WTC11 (cell line): ENCODE measurements at regions not wholly inside any gene's neighbourhood (a gene's known extent, or its start where the extent isn't known, plus 50 kb on each side); places are given as distances from the start of the nearest gene placed in this dataset.

Source experiments
- ATAC-seq: fragments of 200-7000 bp; cut with Tn5 transposase; 2 replicates; pipeline ENCODE4 v1.10.0; 2021; ENCODE audit warnings: mild to moderate bottlenecking, moderate library complexity
- CTCF ChIA-PET: fragments of 300-600 bp; sonication (Branson Sonifier 250); formaldehyde crosslinking; loops from one replicate; lab custom pipeline; 2021; ENCODE audit warnings: antibody characterized with exemption; lab: Charles Lee
- POLR2A ChIA-PET: fragments of 350-600 bp; sonication (Branson Sonifier 250); formaldehyde crosslinking; loops from one replicate; lab custom pipeline; 2021; ENCODE audit warnings: antibody characterized with exemption; lab: Charles Lee
- DNase-seq: peaks from one replicate; pipeline ENCODE4 v3.0.0; 2021; ENCODE audit warnings: low spot score
- H3K27ac Mint-ChIP-seq: 2 replicates; pipeline ENCODE4 v1.8.0; 2021; ENCODE audit warnings: mixed read lengths
- H3K27me3 Mint-ChIP-seq: 2 replicates; pipeline ENCODE4 v1.8.0; 2021; ENCODE audit warnings: low read depth, mild to moderate bottlenecking, moderate library complexity, mixed read lengths
- H3K36me3 Mint-ChIP-seq: 2 replicates; pipeline ENCODE4 v1.8.0; 2021; ENCODE audit warnings: mixed read lengths
- H3K4me1 Mint-ChIP-seq: 2 replicates; pipeline ENCODE4 v1.8.0; 2022; ENCODE audit warnings: mixed read lengths
- H3K4me3 Mint-ChIP-seq: 2 replicates; pipeline ENCODE4 v1.8.0; 2021; ENCODE audit warnings: mild to moderate bottlenecking, moderate library complexity, mixed read lengths
- H3K9me3 Mint-ChIP-seq: 2 replicates; pipeline ENCODE4 v1.8.0; 2021; ENCODE audit warnings: mixed read lengths
- EMX1 ChIP-seq: fragments of 250-450 bp; sonication (Bioruptor Pico); IDR thresholded peaks from 2 replicates; pipeline ENCODE4 v1.8.0; 2021; ENCODE audit warnings: mild to moderate bottlenecking
- ETV6 ChIP-seq: sonication (generic); formaldehyde crosslinking; IDR thresholded peaks from 2 replicates; pipeline ENCODE4 v1.8.1; 2022; ENCODE audit warnings: mild to moderate bottlenecking, missing genetic modification reagents
- FOXK1 ChIP-seq: sonication (generic); formaldehyde crosslinking; IDR thresholded peaks from 2 replicates; pipeline ENCODE4 v1.8.0; 2022; ENCODE audit warnings: mild to moderate bottlenecking, moderate library complexity, missing genetic modification reagents
- FOXP1 ChIP-seq: sonication (generic); formaldehyde crosslinking; IDR thresholded peaks from 2 replicates; pipeline ENCODE4 v1.8.0; 2022; ENCODE audit warnings: missing genetic modification reagents, mild to moderate bottlenecking, moderate library complexity, borderline replicate concordance
- IRF2 ChIP-seq: sonication (generic); formaldehyde crosslinking; IDR thresholded peaks from 2 replicates; pipeline ENCODE4 v1.8.0; 2022; ENCODE audit warnings: low read depth, missing genetic modification reagents, borderline replicate concordance
- JAZF1 ChIP-seq: fragments of 250-450 bp; sonication (Bioruptor Pico); IDR thresholded peaks from 2 replicates; pipeline ENCODE4 v1.9.0; 2021; ENCODE audit warnings: moderate library complexity, mild to moderate bottlenecking, inconsistent platforms
- JUN ChIP-seq: sonication (generic); formaldehyde crosslinking; IDR thresholded peaks from 2 replicates; pipeline ENCODE4 v1.8.0; 2023; ENCODE audit warnings: mild to moderate bottlenecking, missing genetic modification reagents
- NR1H2 ChIP-seq: sonication (generic); formaldehyde crosslinking; IDR thresholded peaks from 2 replicates; pipeline ENCODE4 v1.9.0; 2021; ENCODE audit warnings: mild to moderate bottlenecking, moderate library complexity, missing genetic modification reagents
- OVOL2 ChIP-seq: fragments of 250-450 bp; sonication (Bioruptor Pico); IDR thresholded peaks from 2 replicates; pipeline ENCODE4 v1.9.0; 2021; ENCODE audit warnings: mild to moderate bottlenecking, borderline replicate concordance
- SP1 ChIP-seq: sonication (generic); formaldehyde crosslinking; conservative IDR thresholded peaks from 2 replicates; pipeline ENCODE4 v1.8.1; 2022; ENCODE audit warnings: missing genetic modification reagents
- TEAD4 ChIP-seq: sonication (generic); formaldehyde crosslinking; IDR thresholded peaks from 2 replicates; pipeline ENCODE4 v1.8.0; 2022; ENCODE audit warnings: mild to moderate bottlenecking, missing genetic modification reagents
- ZNF138 ChIP-seq: sonication (generic); formaldehyde crosslinking; conservative IDR thresholded peaks from 2 replicates; pipeline ENCODE4 v1.8.1; 2022; ENCODE audit warnings: mild to moderate bottlenecking, moderate library complexity, missing genetic modification reagents
- ZNF232 ChIP-seq: sonication (generic); formaldehyde crosslinking; IDR thresholded peaks from 2 replicates; pipeline ENCODE4 v1.8.0; 2022; ENCODE audit warnings: mild to moderate bottlenecking, missing genetic modification reagents
- ZNF416 ChIP-seq: fragments of 250-450 bp; sonication (Bioruptor Pico); IDR thresholded peaks from 2 replicates; pipeline ENCODE4 v1.9.0; 2021; ENCODE audit warnings: mild to moderate bottlenecking, inconsistent platforms
- ZNF423 ChIP-seq: fragments of 250-450 bp; sonication (Bioruptor Pico); IDR thresholded peaks from 2 replicates; pipeline ENCODE4 v2.1.2; 2022; ENCODE audit warnings: mild to moderate bottlenecking, moderate library complexity
- TF ChIP-seq, protein P1 (sequence below): sonication (generic); formaldehyde crosslinking; IDR thresholded peaks from 2 replicates; pipeline ENCODE4 v1.8.0; 2023; ENCODE audit warnings: missing genetic modification reagents
- TF ChIP-seq, protein P2 (sequence below): fragments of 250-450 bp; sonication (Bioruptor Pico); IDR thresholded peaks from 2 replicates; pipeline ENCODE4 v1.9.0; 2021; ENCODE audit warnings: mild to moderate bottlenecking
- TF ChIP-seq, protein P3 (sequence below): fragments of 250-450 bp; sonication (Bioruptor Pico); IDR thresholded peaks from 2 replicates; pipeline ENCODE4 v1.8.0; 2021; ENCODE audit warnings: mild to moderate bottlenecking
- TF ChIP-seq, protein P4 (sequence below): fragments of 250-450 bp; sonication (Bioruptor Pico); IDR thresholded peaks from 2 replicates; pipeline ENCODE4 v1.9.0; 2021; ENCODE audit warnings: mild to moderate bottlenecking, borderline replicate concordance
- TF ChIP-seq, protein P5 (sequence below): sonication (generic); formaldehyde crosslinking; IDR thresholded peaks from 2 replicates; pipeline ENCODE4 v1.8.1; 2022; ENCODE audit warnings: low read depth, mild to moderate bottlenecking, moderate library complexity, missing genetic modification reagents, borderline replicate concordance
- TF ChIP-seq, protein P6 (sequence below): fragments of 250-450 bp; sonication (Bioruptor Pico); IDR thresholded peaks from 2 replicates; pipeline ENCODE4 v1.9.0; 2021; ENCODE audit warnings: moderate library complexity, mild to moderate bottlenecking, inconsistent platforms, borderline replicate concordance

DNA sequence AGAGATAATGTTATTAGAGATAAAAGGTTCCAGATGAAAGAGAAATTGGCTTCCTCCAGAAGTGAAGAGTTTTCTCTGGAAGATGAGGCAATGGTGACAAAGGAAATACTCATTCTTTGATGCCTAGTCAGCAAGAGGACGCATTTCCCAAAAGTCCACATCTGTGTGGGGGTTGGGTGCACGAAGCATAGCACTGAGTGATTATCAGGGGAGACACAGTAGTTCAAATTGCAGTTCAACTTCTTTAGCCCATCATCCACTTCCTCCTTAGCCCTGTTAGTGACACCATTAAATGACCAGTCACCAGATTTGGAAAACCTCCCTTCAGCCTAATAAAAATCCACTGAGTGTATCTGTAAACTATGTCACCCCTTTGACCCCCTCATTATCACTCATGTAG, 80.9 kb upstream of the PHLPP1 start:
- peaks cover 10% of the 10 kb centered on the region for H3K4me1 Mint-ChIP-seq
- POLR2A ChIA-PET: no interaction called here

DNA sequence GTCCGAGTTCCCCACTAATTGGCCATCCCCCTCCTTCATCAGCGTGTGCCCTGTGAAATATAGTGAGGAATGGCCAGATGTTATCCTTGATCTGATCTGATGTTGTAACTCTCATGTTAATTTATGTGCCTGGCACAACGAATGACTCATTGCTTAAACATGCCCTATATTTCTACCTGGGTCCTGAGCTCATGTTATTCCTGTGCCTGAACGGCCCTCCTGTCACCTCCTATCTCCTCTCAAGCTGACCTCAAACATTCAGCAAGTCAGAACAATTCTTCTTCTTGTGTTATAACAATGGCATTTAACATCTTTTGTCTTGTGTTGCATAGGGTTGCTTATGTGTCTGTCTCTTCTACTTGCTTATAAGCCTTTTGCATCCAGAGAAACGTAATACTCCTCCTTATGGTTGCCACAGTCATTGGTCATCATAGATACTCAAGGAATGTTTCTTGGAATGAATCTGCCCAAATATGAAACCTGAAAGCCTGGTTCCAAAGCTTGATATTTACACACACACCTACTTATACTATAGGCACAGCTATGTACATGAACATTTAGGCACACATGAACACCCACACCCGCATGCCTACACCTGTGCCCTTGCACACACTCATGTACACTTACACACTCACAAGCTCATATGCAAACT, 80.2 kb upstream of the PHLPP1 start:
- no peak overlapping the region for H3K4me3 Mint-ChIP-seq
- no peaks in the 10 kb centered on the region for H3K9me3 Mint-ChIP-seq
- TF ChIP-seq, protein P1, sequence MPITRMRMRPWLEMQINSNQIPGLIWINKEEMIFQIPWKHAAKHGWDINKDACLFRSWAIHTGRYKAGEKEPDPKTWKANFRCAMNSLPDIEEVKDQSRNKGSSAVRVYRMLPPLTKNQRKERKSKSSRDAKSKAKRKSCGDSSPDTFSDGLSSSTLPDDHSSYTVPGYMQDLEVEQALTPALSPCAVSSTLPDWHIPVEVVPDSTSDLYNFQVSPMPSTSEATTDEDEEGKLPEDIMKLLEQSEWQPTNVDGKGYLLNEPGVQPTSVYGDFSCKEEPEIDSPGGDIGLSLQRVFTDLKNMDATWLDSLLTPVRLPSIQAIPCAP (CRISPR knock-in tag): no peak
- H3K27ac Mint-ChIP-seq: no peak overlapping the region
- H3K4me1 Mint-ChIP-seq: peaks cover 10% of the 10 kb centered on the region
- POLR2A ChIA-PET: no interaction called here
- DNase-seq (no peak), ATAC-seq (peak; percentile 41)
- CTCF ChIA-PET: no interaction called here
- no peaks in the 10 kb centered on the region for H3K36me3 Mint-ChIP-seq
- no peaks in the 10 kb centered on the region for H3K27me3 Mint-ChIP-seq

More for the DNA sequence above, 80.9 kb upstream of the PHLPP1 start:
- Mint-ChIP-seq H3K27ac (no peak overlapping the region), H3K9me3 (no peaks in the 10 kb centered on the region), H3K4me3 (no peak overlapping the region)
- TF ChIP-seq, protein P2, sequence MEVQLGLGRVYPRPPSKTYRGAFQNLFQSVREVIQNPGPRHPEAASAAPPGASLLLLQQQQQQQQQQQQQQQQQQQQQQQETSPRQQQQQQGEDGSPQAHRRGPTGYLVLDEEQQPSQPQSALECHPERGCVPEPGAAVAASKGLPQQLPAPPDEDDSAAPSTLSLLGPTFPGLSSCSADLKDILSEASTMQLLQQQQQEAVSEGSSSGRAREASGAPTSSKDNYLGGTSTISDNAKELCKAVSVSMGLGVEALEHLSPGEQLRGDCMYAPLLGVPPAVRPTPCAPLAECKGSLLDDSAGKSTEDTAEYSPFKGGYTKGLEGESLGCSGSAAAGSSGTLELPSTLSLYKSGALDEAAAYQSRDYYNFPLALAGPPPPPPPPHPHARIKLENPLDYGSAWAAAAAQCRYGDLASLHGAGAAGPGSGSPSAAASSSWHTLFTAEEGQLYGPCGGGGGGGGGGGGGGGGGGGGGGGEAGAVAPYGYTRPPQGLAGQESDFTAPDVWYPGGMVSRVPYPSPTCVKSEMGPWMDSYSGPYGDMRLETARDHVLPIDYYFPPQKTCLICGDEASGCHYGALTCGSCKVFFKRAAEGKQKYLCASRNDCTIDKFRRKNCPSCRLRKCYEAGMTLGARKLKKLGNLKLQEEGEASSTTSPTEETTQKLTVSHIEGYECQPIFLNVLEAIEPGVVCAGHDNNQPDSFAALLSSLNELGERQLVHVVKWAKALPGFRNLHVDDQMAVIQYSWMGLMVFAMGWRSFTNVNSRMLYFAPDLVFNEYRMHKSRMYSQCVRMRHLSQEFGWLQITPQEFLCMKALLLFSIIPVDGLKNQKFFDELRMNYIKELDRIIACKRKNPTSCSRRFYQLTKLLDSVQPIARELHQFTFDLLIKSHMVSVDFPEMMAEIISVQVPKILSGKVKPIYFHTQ (CRISPR knock-in tag): no peak
- TF ChIP-seq, protein P3, sequence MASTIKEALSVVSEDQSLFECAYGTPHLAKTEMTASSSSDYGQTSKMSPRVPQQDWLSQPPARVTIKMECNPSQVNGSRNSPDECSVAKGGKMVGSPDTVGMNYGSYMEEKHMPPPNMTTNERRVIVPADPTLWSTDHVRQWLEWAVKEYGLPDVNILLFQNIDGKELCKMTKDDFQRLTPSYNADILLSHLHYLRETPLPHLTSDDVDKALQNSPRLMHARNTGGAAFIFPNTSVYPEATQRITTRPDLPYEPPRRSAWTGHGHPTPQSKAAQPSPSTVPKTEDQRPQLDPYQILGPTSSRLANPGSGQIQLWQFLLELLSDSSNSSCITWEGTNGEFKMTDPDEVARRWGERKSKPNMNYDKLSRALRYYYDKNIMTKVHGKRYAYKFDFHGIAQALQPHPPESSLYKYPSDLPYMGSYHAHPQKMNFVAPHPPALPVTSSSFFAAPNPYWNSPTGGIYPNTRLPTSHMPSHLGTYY (CRISPR knock-in tag): no peak
- TF ChIP-seq JUN (CRISPR knock-in tag): no peak
- no peak for TF ChIP-seq ZNF416
- no peak for TF ChIP-seq FOXK1 (CRISPR knock-in tag)
- no peak for TF ChIP-seq ZNF138 (CRISPR knock-in tag)
- no peak for TF ChIP-seq TEAD4 (CRISPR knock-in tag)
- no peak for TF ChIP-seq OVOL2 (CRISPR knock-in tag)
- TF ChIP-seq, all 79 proteins: peak for 0
- DNase-seq (no peak), ATAC-seq (no peak)
- CTCF ChIA-PET: interaction anchor here (0.8 kb wide), 1 partner anchor 25 kb away, joined by 3 read pairs; no protein-coding TSS in a partner anchor
- H3K27me3 Mint-ChIP-seq: no peaks in the 10 kb centered on the region
- H3K36me3 Mint-ChIP-seq: no peaks in the 10 kb centered on the region

DNA sequence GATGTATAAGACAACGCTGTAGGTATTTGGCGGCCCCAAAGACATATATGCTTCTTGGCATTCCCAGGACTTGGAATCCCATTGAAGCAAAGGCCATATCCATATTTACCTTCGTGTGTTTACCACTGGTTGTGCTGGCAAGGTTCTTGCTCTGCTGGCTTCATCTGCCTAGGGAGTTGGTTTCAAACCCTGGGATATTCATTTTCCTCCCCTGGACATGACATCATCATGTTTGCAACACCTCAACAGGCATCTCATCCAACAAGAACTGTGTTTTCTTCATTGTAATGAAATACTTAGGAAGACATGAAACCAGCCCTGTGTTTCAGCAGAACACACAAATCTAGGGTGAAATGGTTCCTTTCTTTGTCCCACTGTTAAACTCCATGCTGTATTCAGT, 77.9 kb upstream of the PHLPP1 start:
- Mint-ChIP-seq H3K9me3 (peaks cover 9% of the 10 kb centered on the region), H3K27me3 (no peaks in the 10 kb centered on the region), H3K36me3 (peaks cover 6% of the 10 kb centered on the region; the same call in 1 of the 2 replicates), H3K4me3 (no peak overlapping the region), H3K4me1 (peaks cover 12% of the 10 kb centered on the region), H3K27ac (peak overlapping the region; percentile 13; the same call in 1 of the 2 replicates)
- ChIA-PET CTCF (interaction anchor here (1.1 to 1.9 kb wide), 4 partner anchors 11 to 77 kb away, joined by 3 to 14 read pairs (median 4); partner anchors contain the start of gene PHLPP1), POLR2A (no interaction called here)
- DNase-seq: no peak
- no peak for ATAC-seq
- no peak for TF ChIP-seq EMX1 (CRISPR knock-in tag)
- TF ChIP-seq NR1H2 (CRISPR knock-in tag): no peak
- TF ChIP-seq FOXK1 (CRISPR knock-in tag): no peak
- TF ChIP-seq, protein P4, sequence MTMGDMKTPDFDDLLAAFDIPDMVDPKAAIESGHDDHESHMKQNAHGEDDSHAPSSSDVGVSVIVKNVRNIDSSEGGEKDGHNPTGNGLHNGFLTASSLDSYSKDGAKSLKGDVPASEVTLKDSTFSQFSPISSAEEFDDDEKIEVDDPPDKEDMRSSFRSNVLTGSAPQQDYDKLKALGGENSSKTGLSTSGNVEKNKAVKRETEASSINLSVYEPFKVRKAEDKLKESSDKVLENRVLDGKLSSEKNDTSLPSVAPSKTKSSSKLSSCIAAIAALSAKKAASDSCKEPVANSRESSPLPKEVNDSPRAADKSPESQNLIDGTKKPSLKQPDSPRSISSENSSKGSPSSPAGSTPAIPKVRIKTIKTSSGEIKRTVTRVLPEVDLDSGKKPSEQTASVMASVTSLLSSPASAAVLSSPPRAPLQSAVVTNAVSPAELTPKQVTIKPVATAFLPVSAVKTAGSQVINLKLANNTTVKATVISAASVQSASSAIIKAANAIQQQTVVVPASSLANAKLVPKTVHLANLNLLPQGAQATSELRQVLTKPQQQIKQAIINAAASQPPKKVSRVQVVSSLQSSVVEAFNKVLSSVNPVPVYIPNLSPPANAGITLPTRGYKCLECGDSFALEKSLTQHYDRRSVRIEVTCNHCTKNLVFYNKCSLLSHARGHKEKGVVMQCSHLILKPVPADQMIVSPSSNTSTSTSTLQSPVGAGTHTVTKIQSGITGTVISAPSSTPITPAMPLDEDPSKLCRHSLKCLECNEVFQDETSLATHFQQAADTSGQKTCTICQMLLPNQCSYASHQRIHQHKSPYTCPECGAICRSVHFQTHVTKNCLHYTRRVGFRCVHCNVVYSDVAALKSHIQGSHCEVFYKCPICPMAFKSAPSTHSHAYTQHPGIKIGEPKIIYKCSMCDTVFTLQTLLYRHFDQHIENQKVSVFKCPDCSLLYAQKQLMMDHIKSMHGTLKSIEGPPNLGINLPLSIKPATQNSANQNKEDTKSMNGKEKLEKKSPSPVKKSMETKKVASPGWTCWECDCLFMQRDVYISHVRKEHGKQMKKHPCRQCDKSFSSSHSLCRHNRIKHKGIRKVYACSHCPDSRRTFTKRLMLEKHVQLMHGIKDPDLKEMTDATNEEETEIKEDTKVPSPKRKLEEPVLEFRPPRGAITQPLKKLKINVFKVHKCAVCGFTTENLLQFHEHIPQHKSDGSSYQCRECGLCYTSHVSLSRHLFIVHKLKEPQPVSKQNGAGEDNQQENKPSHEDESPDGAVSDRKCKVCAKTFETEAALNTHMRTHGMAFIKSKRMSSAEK (CRISPR knock-in tag): no peak
- TF ChIP-seq ETV6: no peak
- TF ChIP-seq IRF2: no peak
- TF ChIP-seq ZNF423 (CRISPR knock-in tag): no peak
- TF ChIP-seq FOXP1 (CRISPR knock-in tag): no peak
- TF ChIP-seq, protein P5, sequence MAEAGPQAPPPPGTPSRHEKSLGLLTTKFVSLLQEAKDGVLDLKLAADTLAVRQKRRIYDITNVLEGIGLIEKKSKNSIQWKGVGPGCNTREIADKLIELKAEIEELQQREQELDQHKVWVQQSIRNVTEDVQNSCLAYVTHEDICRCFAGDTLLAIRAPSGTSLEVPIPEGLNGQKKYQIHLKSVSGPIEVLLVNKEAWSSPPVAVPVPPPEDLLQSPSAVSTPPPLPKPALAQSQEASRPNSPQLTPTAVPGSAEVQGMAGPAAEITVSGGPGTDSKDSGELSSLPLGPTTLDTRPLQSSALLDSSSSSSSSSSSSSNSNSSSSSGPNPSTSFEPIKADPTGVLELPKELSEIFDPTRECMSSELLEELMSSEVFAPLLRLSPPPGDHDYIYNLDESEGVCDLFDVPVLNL (CRISPR knock-in tag): no peak
- no peak for TF ChIP-seq SP1 (CRISPR knock-in tag)
- TF ChIP-seq, protein P6, sequence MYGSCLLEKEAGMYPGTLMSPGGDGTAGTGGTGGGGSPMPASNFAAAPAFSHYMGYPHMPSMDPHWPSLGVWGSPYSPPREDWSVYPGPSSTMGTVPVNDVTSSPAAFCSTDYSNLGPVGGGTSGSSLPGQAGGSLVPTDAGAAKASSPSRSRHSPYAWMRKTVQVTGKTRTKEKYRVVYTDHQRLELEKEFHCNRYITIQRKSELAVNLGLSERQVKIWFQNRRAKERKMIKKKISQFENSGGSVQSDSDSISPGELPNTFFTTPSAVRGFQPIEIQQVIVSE (CRISPR knock-in tag): no peak
- TF ChIP-seq ZNF232 (CRISPR knock-in tag): no peak
- no peak for TF ChIP-seq JAZF1
